ENCODE measurements at regions not wholly inside any gene's neighbourhood (a gene's known extent, or its start where the extent isn't known, plus 50 kb on each side); places are given as distances from the start of the nearest gene placed in this dataset.
"Not testable (repeated sequence)": the region's sequence is repeated elsewhere in the genome, so short reads cannot be mapped to it uniquely, and the experiment has no call there.

- Mint-ChIP-seq H3K27ac (no peak overlapping the region), H3K27me3 (ENCODE audit: insufficient read depth) (peaks cover 1% of the 10 kb centered on the region), H3K4me1 (ENCODE audit: low read depth) (no peaks in the 10 kb centered on the region), H3K36me3 (ENCODE audit: low read depth) (no peaks in the 10 kb centered on the region), H3K4me3 (no peak overlapping the region), H3K9me3 (no peaks in the 10 kb centered on the region)
- DNase-seq (ENCODE audit: low spot score): no peak
- intact Hi-C loops (cut with micrococcal nuclease): no loop called here
Measured at GRCh38 chr7:16270844-16271243, 150.5 kb downstream of the CRPPA start.

- no peak for DNase-seq (ENCODE audit: low spot score)
- no peaks in the 10 kb centered on the region for H3K36me3 Mint-ChIP-seq (ENCODE audit: low read depth)
- no peaks in the 10 kb centered on the region for H3K4me1 Mint-ChIP-seq (ENCODE audit: low read depth)
- no peak overlapping the region for H3K4me3 Mint-ChIP-seq
- no peaks in the 10 kb centered on the region for H3K9me3 Mint-ChIP-seq
- intact Hi-C loops (cut with micrococcal nuclease): no loop called here
- H3K27ac Mint-ChIP-seq: no peak overlapping the region
- H3K27me3 Mint-ChIP-seq (ENCODE audit: insufficient read depth): peaks cover 1% of the 10 kb centered on the region
Measured at GRCh38 chr7:16268821-16269768, 152.2 kb downstream of the CRPPA start.

- H3K9me3 Mint-ChIP-seq: no peaks in the 10 kb centered on the region
- intact Hi-C loops (cut with micrococcal nuclease): no loop called here
- no peak overlapping the region for H3K4me3 Mint-ChIP-seq
- H3K27me3 Mint-ChIP-seq (ENCODE audit: insufficient read depth): peaks cover 1% of the 10 kb centered on the region
- no peaks in the 10 kb centered on the region for H3K4me1 Mint-ChIP-seq (ENCODE audit: low read depth)
- DNase-seq (ENCODE audit: low spot score): no peak
- H3K36me3 Mint-ChIP-seq (ENCODE audit: low read depth): no peaks in the 10 kb centered on the region
- H3K27ac Mint-ChIP-seq: no peak overlapping the region
Measured at GRCh38 chr7:16267953-16268820, 153.2 kb downstream of the CRPPA start.

GRCh38 chr7:16266877-16267276 is 154.5 kb downstream of the CRPPA start:
- Mint-ChIP-seq H3K27ac (no peak overlapping the region), H3K9me3 (no peaks in the 10 kb centered on the region), H3K4me1 (ENCODE audit: low read depth) (no peaks in the 10 kb centered on the region), H3K36me3 (ENCODE audit: low read depth) (no peaks in the 10 kb centered on the region), H3K27me3 (ENCODE audit: insufficient read depth) (peaks cover 1% of the 10 kb centered on the region), H3K4me3 (no peak overlapping the region)
- intact Hi-C loops (cut with micrococcal nuclease): no loop called here
- no peak for DNase-seq (ENCODE audit: low spot score)

- intact Hi-C loops (cut with micrococcal nuclease); H3K27ac Mint-ChIP-seq; H3K4me3 Mint-ChIP-seq; H3K4me1 Mint-ChIP-seq (ENCODE audit: low read depth); H3K9me3 Mint-ChIP-seq; DNase-seq (ENCODE audit: low spot score); H3K27me3 Mint-ChIP-seq (ENCODE audit: insufficient read depth); H3K36me3 Mint-ChIP-seq (ENCODE audit: low read depth): not testable (repeated sequence)
Measured at GRCh38 chr7:16266470-16266869, 154.9 kb downstream of the CRPPA start.

- H3K36me3 Mint-ChIP-seq (ENCODE audit: low read depth): no peaks in the 10 kb centered on the region
- no peaks in the 10 kb centered on the region for H3K9me3 Mint-ChIP-seq
- H3K27ac Mint-ChIP-seq: no peak overlapping the region
- H3K27me3 Mint-ChIP-seq (ENCODE audit: insufficient read depth): peaks cover 1% of the 10 kb centered on the region
- no peaks in the 10 kb centered on the region for H3K4me1 Mint-ChIP-seq (ENCODE audit: low read depth)
- no peak overlapping the region for H3K4me3 Mint-ChIP-seq
- DNase-seq (ENCODE audit: low spot score): no peak
- intact Hi-C loops (cut with micrococcal nuclease): no loop called here
Measured at GRCh38 chr7:16265863-16266458, 155.4 kb downstream of the CRPPA start.

GRCh38 chr7:16264823-16265804 is 156.2 kb downstream of the CRPPA start:
- Mint-ChIP-seq H3K27me3 (ENCODE audit: insufficient read depth) (peaks cover 1% of the 10 kb centered on the region), H3K4me1 (ENCODE audit: low read depth) (no peaks in the 10 kb centered on the region), H3K27ac (no peak overlapping the region), H3K9me3 (no peaks in the 10 kb centered on the region), H3K4me3 (no peak overlapping the region), H3K36me3 (ENCODE audit: low read depth) (no peaks in the 10 kb centered on the region)
- DNase-seq (ENCODE audit: low spot score): no peak
- intact Hi-C loops (cut with micrococcal nuclease): no loop called here

GRCh38 chr7:16264036-16264819 is 157.1 kb downstream of the CRPPA start:
- H3K4me1 Mint-ChIP-seq (ENCODE audit: low read depth): no peaks in the 10 kb centered on the region
- no peak overlapping the region for H3K4me3 Mint-ChIP-seq
- H3K27me3 Mint-ChIP-seq (ENCODE audit: insufficient read depth): peaks cover 1% of the 10 kb centered on the region
- no peak for DNase-seq (ENCODE audit: low spot score)
- H3K9me3 Mint-ChIP-seq: no peaks in the 10 kb centered on the region
- intact Hi-C loops (cut with micrococcal nuclease): no loop called here
- no peaks in the 10 kb centered on the region for H3K36me3 Mint-ChIP-seq (ENCODE audit: low read depth)
- H3K27ac Mint-ChIP-seq: no peak overlapping the region

- H3K4me3 Mint-ChIP-seq; intact Hi-C loops (cut with micrococcal nuclease); DNase-seq (ENCODE audit: low spot score); H3K27me3 Mint-ChIP-seq (ENCODE audit: insufficient read depth); H3K36me3 Mint-ChIP-seq (ENCODE audit: low read depth); H3K27ac Mint-ChIP-seq; H3K9me3 Mint-ChIP-seq; H3K4me1 Mint-ChIP-seq (ENCODE audit: low read depth): not testable (repeated sequence)
Measured at GRCh38 chr7:16263377-16263776, 158.0 kb downstream of the CRPPA start.

- Mint-ChIP-seq H3K9me3 (no peaks in the 10 kb centered on the region), H3K4me1 (ENCODE audit: low read depth) (no peaks in the 10 kb centered on the region), H3K27ac (no peak overlapping the region), H3K36me3 (ENCODE audit: low read depth) (no peaks in the 10 kb centered on the region), H3K27me3 (ENCODE audit: insufficient read depth) (no peaks in the 10 kb centered on the region), H3K4me3 (no peak overlapping the region)
- intact Hi-C loops (cut with micrococcal nuclease): no loop called here
- DNase-seq (ENCODE audit: low spot score): no peak
Measured at GRCh38 chr7:16261654-16262053, 159.7 kb downstream of the CRPPA start.

- no peaks in the 10 kb centered on the region for H3K4me1 Mint-ChIP-seq (ENCODE audit: low read depth)
- H3K27ac Mint-ChIP-seq: no peak overlapping the region
- H3K9me3 Mint-ChIP-seq: no peaks in the 10 kb centered on the region
- intact Hi-C loops (cut with micrococcal nuclease): no loop called here
- H3K36me3 Mint-ChIP-seq (ENCODE audit: low read depth): no peaks in the 10 kb centered on the region
- no peak for DNase-seq (ENCODE audit: low spot score)
- H3K4me3 Mint-ChIP-seq: no peak overlapping the region
- no peaks in the 10 kb centered on the region for H3K27me3 Mint-ChIP-seq (ENCODE audit: insufficient read depth)
Measured at GRCh38 chr7:16261100-16261499, 160.2 kb downstream of the CRPPA start.
